GM12873 (cell line): ENCODE measurements at regions not wholly inside any gene's neighbourhood (a gene's known extent, or its start where the extent isn't known, plus 50 kb on each side); places are given as distances from the start of the nearest gene placed in this dataset.

Experiments
- TF ChIP-seq, protein P1 (sequence below): IDR thresholded peaks from 2 replicates; pipeline ENCODE4 v1.5.1; 2012; ENCODE audit warnings: low read depth, mild to moderate bottlenecking, moderate library complexity, low read length, control low read depth; ENCODE audit not compliant: insufficient read depth; ENCODE audit errors: missing control alignments

DNA sequence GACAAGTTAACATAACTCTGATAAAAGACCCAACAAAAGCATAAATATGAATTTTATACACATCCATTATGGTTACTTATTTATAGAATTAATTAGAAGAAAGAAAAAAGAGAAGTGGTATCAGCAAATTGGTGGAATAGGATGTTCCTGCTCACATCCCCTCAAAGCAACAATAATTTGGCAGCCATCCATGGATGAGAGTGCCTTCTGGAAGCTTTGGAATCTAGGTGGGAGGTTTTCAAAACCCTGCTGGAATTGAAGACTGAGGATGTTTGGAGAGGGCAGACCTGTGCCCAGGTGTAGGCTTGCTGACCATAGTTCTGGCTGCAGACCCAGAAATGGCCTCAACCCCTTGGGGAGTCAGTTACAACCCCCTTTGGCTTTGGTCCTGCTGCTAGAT is 91.2 kb downstream of the EDEM1 start:
- TF ChIP-seq, protein P1, sequence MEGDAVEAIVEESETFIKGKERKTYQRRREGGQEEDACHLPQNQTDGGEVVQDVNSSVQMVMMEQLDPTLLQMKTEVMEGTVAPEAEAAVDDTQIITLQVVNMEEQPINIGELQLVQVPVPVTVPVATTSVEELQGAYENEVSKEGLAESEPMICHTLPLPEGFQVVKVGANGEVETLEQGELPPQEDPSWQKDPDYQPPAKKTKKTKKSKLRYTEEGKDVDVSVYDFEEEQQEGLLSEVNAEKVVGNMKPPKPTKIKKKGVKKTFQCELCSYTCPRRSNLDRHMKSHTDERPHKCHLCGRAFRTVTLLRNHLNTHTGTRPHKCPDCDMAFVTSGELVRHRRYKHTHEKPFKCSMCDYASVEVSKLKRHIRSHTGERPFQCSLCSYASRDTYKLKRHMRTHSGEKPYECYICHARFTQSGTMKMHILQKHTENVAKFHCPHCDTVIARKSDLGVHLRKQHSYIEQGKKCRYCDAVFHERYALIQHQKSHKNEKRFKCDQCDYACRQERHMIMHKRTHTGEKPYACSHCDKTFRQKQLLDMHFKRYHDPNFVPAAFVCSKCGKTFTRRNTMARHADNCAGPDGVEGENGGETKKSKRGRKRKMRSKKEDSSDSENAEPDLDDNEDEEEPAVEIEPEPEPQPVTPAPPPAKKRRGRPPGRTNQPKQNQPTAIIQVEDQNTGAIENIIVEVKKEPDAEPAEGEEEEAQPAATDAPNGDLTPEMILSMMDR = no peak

DNA sequence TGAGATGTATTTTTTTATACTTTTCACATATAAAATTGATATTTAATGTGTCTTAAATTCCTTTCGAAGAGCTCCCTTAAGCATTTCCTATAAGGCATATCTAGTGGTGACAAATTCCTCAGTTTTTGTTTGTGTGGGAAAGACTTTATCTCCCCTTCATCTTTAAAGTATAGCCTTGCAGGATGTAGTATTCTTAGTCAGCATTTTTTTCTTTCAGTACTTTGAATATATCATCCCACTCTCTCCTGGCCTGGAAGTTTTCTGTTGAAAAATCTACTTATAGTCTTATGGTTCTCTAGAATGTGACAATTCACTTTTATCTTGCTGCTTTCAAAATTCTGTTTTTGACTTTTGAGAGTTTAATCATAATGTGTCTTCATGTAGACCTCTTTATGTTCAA is 95.2 kb downstream of the EDEM1 start:
- TF ChIP-seq, protein P1 = no peak

DNA sequence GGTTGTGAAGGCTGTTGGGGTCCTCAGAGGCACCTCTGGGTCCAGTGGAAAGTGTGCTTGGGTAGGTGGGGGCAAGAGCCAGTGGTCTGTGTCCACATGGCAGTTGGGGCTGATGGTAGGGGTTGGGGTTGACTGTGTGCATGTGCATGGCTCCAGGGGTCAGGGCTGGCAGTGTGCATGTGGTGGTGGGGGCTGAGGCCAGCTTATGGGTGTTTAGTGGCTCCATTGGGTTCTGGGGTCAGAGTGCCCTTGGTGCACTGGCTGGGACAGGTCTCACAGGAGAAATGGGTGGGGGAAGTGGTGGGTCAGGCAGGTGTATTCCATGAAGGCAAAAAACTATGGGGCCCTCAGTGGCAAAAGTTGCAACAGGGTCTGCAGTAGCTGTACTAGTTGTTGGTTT is 97.9 kb downstream of the EDEM1 start:
- TF ChIP-seq, protein P1 = no peak

DNA sequence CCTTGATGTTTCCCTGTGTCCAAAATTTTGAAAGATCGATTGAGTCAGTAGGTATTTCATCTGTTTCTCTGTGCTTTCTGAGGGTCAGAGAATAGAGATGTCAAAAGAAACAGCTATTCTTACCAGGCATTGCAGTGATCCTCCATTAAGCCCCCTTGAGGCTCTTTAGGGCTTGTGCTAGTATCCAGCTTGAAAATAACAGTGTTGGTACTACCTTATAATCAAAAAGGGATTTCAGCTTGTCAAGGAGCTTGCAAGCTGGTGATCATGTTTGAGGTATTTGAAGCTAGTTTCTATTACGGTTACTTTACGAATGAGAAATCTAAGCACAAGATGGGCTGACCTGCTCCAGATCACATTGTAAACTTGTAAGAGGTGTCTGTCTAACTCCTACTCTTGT is 103.4 kb downstream of the EDEM1 start:
- TF ChIP-seq, protein P1 = no peak

DNA sequence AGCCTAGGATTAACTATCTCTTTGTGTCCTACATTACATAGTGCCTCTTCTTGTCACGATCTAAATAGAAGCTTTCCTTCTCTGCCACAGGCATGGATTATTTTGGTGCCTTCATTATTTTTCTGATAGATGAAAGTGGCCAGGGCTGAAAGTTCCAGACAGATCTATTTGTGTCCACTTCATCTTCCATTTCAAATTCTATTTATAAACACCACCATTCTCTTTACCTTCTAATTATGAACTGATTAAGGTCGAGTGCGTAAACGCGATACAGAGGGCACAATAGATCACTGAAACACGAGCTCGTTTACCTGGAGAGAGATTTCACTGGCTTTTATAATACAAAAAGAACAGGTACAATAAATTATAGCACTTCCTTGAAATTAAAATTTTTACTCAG is 105.0 kb downstream of the EDEM1 start:
- TF ChIP-seq, protein P1 = no peak

DNA sequence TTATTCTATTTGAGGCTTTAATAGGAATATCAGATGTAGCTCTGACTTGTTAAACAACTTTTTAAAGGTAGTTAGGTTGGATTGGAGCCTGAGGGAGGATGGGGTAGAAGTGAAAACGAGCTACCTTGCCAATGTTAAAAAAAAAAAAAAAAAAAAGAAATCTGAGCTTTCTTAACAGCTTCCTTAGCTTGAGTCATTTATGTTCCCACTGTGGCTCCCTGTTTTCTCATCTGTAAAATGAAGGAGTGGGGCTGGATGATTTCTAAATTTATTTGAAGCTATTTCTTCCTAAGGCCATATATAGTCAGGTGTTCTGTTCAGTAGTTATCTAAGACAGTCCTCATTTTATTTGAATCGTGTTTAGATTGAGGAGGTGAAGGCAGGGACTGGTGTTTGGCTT is 105.7 kb downstream of the EDEM1 start:
- TF ChIP-seq, protein P1 = no peak

DNA sequence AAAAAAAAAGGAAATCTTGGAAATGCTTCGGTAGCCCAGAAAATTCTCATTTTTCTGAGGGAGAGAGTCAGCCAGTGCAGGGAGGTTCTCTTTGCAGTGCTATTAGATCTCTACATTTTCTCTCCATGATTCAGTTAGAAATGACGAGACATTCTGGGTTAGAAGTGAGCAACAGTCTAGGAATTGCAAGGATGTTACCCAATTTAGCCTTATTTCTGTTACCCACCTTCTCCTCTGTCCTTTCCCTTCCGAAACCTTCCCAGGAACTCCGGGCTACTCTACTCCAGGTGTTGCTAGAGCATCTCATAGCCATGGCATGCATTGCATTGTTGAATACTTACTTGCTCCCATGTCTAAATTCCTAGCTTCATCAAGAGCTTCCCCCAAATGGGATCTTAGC is 106.8 kb downstream of the EDEM1 start:
- TF ChIP-seq, protein P1 = no peak

DNA sequence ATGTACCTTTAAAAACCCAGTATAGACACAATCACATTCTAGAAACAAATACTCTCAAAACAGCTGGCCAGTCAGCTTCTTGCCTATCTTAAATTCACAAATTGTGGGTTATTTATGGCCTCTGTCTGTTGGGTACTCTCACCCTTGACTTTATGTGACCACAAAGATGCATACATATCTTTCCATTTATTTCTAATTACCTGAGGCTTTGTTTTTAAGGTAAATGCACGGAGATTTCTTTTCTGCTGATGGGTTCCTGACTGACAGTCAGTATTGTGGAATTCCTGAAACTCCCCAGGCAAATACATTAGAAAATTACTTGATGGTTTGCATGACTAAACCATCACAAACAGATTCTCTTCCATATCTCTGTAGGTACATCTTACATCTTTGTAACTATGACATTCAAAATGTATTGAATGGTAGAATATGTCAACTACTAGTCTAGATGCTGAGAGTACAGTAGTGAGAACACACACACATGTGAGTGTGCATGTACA is 107.7 kb downstream of the EDEM1 start:
- TF ChIP-seq, protein P1 = no peak
